ENCODE measurements at regions not wholly inside any gene's neighbourhood (a gene's known extent, or its start where the extent isn't known, plus 50 kb on each side); places are given as distances from the start of the nearest gene placed in this dataset.

DNA sequence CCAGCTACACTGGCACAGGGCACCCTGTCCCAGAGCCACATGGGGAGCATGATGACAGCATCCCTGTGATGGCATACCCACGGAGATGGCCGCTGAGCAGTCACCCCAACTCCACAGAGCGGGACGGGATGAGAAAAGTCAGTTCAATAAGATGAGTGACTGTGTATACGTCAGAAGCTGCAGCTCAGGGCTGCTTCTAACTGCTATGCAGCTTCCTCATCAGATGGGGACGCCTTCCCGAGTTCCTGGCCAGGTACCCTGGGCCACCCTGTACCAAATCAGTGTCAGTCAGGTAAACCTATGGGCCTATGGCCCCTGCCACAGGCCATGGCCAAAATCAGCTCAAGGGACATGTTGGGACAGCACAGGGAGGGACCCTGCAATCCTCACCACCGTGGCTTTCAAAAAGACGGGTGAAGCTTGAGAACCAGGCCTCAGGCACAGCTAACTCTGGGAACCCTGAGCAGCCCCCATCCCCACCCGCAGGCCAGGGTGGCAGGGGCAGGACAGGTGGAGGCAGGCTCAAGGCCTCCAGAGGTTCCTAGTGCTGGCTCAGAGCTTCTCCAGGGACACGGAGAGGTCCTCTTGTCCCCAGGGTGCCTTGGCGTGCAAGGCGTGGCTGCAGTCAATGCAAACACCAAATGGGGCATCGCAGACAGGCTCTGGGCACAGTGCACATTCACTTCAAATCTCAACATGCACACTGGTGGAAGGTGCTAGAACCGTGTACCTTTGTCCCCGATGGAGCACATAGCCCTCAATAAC is 122.4 kb downstream of the TUBA3C start:
- no peak overlapping the region for H3K4me3 ChIP-seq
- no peaks in the 10 kb centered on the region for H3K9me3 ChIP-seq
- no peaks in the 10 kb centered on the region for H3K36me3 ChIP-seq
- H3K27me3 ChIP-seq = no peaks in the 10 kb centered on the region
- DNase-seq (ENCODE audit: extremely low spot score in 2 of 2) = no peak
- TF ChIP-seq, protein P1, sequence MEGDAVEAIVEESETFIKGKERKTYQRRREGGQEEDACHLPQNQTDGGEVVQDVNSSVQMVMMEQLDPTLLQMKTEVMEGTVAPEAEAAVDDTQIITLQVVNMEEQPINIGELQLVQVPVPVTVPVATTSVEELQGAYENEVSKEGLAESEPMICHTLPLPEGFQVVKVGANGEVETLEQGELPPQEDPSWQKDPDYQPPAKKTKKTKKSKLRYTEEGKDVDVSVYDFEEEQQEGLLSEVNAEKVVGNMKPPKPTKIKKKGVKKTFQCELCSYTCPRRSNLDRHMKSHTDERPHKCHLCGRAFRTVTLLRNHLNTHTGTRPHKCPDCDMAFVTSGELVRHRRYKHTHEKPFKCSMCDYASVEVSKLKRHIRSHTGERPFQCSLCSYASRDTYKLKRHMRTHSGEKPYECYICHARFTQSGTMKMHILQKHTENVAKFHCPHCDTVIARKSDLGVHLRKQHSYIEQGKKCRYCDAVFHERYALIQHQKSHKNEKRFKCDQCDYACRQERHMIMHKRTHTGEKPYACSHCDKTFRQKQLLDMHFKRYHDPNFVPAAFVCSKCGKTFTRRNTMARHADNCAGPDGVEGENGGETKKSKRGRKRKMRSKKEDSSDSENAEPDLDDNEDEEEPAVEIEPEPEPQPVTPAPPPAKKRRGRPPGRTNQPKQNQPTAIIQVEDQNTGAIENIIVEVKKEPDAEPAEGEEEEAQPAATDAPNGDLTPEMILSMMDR (IDR thresholded peaks at IDR 0.05) = no peak
- TF ChIP-seq POLR2AphosphoS5 (IDR thresholded peaks at IDR 0.05; ENCODE audit: insufficient read depth in 1 of 2, low read depth in 1 of 2) = no peak
- no peak for TF ChIP-seq POLR2A (IDR thresholded peaks at IDR 0.05)
- H3K4me1 ChIP-seq = no peaks in the 10 kb centered on the region
- H3K27ac ChIP-seq = no peak overlapping the region
- intact Hi-C loops (cut with DNase I) = no loop called here

DNA sequence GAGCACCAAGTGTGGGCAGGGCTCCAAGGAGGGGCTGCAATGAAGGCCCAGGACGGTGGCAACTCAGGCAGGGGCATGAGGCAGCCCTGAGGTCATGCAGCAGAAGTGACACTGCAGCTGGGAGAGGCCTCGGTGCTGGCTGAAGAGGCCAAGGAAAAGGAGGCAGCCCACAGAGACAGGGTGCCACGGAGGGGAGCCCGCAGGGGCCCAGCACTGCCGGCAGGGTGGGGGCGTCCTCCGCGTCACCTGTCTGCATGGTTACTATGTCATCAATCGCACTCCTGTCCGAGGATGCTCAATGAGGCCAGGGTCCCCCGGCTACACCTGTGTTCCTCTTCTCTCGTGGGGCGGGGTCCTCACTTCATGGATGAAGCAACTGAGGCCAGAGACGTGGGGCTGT is 123.1 kb downstream of the TUBA3C start:
- no peaks in the 10 kb centered on the region for H3K36me3 ChIP-seq
- intact Hi-C loops (cut with DNase I) = no loop called here
- no peak overlapping the region for H3K27ac ChIP-seq
- no peak overlapping the region for H3K4me3 ChIP-seq
- H3K9me3 ChIP-seq = no peaks in the 10 kb centered on the region
- no peak for DNase-seq (ENCODE audit: extremely low spot score in 2 of 2)
- H3K27me3 ChIP-seq = no peaks in the 10 kb centered on the region
- TF ChIP-seq POLR2A (IDR thresholded peaks at IDR 0.05) = no peak
- no peak for TF ChIP-seq POLR2AphosphoS5 (IDR thresholded peaks at IDR 0.05; ENCODE audit: insufficient read depth in 1 of 2, low read depth in 1 of 2)
- no peaks in the 10 kb centered on the region for H3K4me1 ChIP-seq

DNA sequence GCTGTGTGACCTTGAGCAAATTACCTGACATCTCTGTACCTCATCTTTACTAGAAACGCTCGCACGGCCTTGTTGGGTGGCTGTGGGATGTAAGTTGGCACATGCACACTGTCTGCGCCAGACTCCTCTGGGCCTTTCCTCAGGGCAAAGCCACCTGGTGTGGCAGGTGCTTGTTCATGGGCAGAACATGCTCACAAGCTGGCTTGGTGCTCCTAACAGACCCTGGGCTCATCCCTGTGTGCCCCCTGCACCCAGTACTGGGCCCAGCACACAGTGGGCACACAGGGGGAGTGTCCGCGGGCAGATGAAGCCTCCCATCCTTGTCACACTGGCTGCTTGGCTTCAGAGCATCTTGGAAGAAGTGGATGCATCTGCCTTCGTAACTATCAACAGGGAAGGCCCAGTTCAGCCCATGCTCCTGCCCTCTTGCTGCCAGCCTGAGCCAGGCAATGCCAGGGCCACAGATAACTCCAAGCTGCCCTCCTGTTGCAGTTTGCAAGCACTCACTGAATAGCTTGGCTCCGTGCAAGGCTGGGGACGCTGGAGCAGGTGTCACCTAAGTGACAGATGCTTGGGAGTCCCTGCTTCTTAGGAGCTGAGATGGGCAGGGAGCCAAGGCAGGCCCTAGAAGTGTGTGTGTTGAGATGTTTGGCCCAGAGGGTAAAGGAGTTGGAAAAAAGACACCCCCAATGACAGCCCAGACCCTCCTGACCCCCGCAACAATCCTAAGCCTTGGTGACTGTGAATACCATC is 123.9 kb downstream of the TUBA3C start:
- no peak for DNase-seq (ENCODE audit: extremely low spot score in 2 of 2)
- H3K4me3 ChIP-seq = no peak overlapping the region
- no peak for TF ChIP-seq POLR2AphosphoS5 (IDR thresholded peaks at IDR 0.05; ENCODE audit: insufficient read depth in 1 of 2, low read depth in 1 of 2)
- H3K4me1 ChIP-seq = no peaks in the 10 kb centered on the region
- H3K27ac ChIP-seq = no peak overlapping the region
- H3K9me3 ChIP-seq = no peaks in the 10 kb centered on the region
- H3K27me3 ChIP-seq = no peaks in the 10 kb centered on the region
- H3K36me3 ChIP-seq = no peaks in the 10 kb centered on the region
- intact Hi-C loops (cut with DNase I) = no loop called here

DNA sequence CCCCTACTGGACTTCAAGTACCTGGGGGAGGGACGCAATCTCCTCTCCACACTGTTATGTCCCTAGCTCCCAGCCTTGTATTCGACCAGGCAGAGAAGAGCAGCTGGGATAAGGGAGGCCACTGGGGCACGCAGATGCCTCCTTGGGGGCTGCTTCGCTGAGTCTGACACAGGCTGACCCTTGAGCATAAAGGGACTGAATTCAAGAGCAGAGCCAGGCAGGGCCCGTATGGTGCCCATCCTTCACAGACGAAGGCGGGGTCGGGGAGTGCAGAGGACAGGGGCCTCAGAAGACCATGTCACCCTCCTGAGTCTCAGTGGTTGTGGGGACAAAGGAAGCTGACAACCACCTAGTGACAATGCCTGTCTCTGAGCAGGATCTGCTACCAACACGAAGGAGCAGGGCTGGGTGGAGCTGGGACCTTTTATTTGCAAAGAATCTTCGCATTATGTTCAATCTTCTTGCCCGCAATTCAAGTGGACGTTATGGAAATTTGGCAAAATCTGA is 124.6 kb downstream of the TUBA3C start:
- Histone ChIP-seq H3K9me3 (no peaks in the 10 kb centered on the region), H3K27me3 (no peaks in the 10 kb centered on the region), H3K36me3 (no peaks in the 10 kb centered on the region), H3K4me1 (no peaks in the 10 kb centered on the region), H3K4me3 (no peak overlapping the region), H3K27ac (no peak overlapping the region)
- intact Hi-C loops (cut with DNase I) = no loop called here
- DNase-seq (ENCODE audit: extremely low spot score in 2 of 2) = no peak
- TF ChIP-seq POLR2A (IDR thresholded peaks at IDR 0.05) (no peak), POLR2AphosphoS5 (IDR thresholded peaks at IDR 0.05; ENCODE audit: insufficient read depth in 1 of 2, low read depth in 1 of 2) (no peak)
- TF ChIP-seq, protein P1 (IDR thresholded peaks at IDR 0.05) = no peak

DNA sequence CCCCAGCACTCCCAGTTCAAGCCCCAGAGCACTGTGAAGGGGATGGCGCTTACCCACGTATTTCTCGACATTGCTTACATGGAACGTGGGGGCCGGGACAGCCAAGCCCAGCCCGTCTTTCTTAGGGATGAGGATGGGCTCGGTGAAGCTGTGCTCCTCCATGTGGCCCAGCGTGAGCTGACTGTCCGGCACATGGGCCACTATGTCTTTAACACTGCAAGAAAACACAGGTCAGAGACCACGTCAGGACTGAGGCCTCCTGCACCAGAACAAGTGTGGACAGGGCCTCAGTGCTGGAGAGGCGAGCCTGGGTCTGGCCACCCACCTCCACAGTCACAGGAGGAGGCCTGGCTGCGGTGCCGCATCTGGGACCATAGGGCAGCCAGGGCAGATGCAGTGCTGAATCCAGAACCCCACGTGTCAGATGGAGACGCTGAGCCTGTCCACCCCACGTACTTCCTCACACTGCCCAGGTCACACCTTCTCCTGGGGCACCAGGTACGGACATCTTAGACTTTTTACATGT is 125.2 kb downstream of the TUBA3C start:
- Histone ChIP-seq H3K4me1 (no peaks in the 10 kb centered on the region), H3K27me3 (no peaks in the 10 kb centered on the region), H3K27ac (no peak overlapping the region), H3K36me3 (no peaks in the 10 kb centered on the region), H3K9me3 (no peaks in the 10 kb centered on the region), H3K4me3 (no peak overlapping the region)
- DNase-seq (ENCODE audit: extremely low spot score in 2 of 2) = no peak
- intact Hi-C loops (cut with DNase I) = no loop called here
- TF ChIP-seq POLR2A (IDR thresholded peaks at IDR 0.05) (no peak), POLR2AphosphoS5 (IDR thresholded peaks at IDR 0.05; ENCODE audit: insufficient read depth in 1 of 2, low read depth in 1 of 2) (no peak)
- TF ChIP-seq, protein P1 (IDR thresholded peaks at IDR 0.05) = no peak
